ENCODE measurements at regions not wholly inside any gene's neighbourhood (a gene's known extent, or its start where the extent isn't known, plus 50 kb on each side); places are given as distances from the start of the nearest gene placed in this dataset.
"Not testable (repeated sequence)": the region's sequence is repeated elsewhere in the genome, so short reads cannot be mapped to it uniquely, and the experiment has no call there.

GRCh38 chr18:56509656-56510055 lies 128.7 kb downstream of the TXNL1 start:
- Mint-ChIP-seq H3K27me3 (no peaks in the 10 kb centered on the region), H3K9me3 (no peaks in the 10 kb centered on the region), H3K4me3 (no peak overlapping the region), H3K27ac (no peak overlapping the region), H3K36me3 (ENCODE audit: low read depth) (no peaks in the 10 kb centered on the region), H3K4me1 (no peaks in the 10 kb centered on the region)
- no peak for DNase-seq
- CTCF ChIA-PET, result interaction anchor here (1.2 kb wide), 1 partner anchor 8 kb away, joined by 3 read pairs; no protein-coding TSS in a partner anchor
- POLR2A ChIA-PET, result no interaction called here

GRCh38 chr18:56508370-56509036 lies 129.9 kb downstream of the TXNL1 start:
- ChIA-PET CTCF (interaction anchor here (1.2 kb wide), 1 partner anchor 9 kb away, joined by 3 read pairs; no protein-coding TSS in a partner anchor), POLR2A (no interaction called here)
- no peak overlapping the region for H3K4me3 Mint-ChIP-seq

GRCh38 chr18:56505971-56506370 lies 132.4 kb downstream of the TXNL1 start:
- no peaks in the 10 kb centered on the region for H3K9me3 Mint-ChIP-seq
- H3K4me3 Mint-ChIP-seq, result no peak overlapping the region
- DNase-seq, result no peak
- H3K4me1 Mint-ChIP-seq, result no peaks in the 10 kb centered on the region
- H3K36me3 Mint-ChIP-seq (ENCODE audit: low read depth), result no peaks in the 10 kb centered on the region
- POLR2A ChIA-PET, result no interaction called here
- H3K27me3 Mint-ChIP-seq, result no peaks in the 10 kb centered on the region
- H3K27ac Mint-ChIP-seq, result no peak overlapping the region
- CTCF ChIA-PET, result interaction anchor here (0.7 kb wide), 1 partner anchor 9 kb away, joined by 3 read pairs; no protein-coding TSS in a partner anchor

More at GRCh38 chr18:56508370-56509036, 129.9 kb downstream of the TXNL1 start:
- H3K4me1 Mint-ChIP-seq, result no peaks in the 10 kb centered on the region
- no peak overlapping the region for H3K27ac Mint-ChIP-seq
- DNase-seq, result no peak
- H3K36me3 Mint-ChIP-seq (ENCODE audit: low read depth), result no peaks in the 10 kb centered on the region
- H3K27me3 Mint-ChIP-seq, result no peaks in the 10 kb centered on the region
- H3K9me3 Mint-ChIP-seq, result no peaks in the 10 kb centered on the region

GRCh38 chr18:56505293-56505692 lies 133.1 kb downstream of the TXNL1 start:
- DNase-seq, result no peak
- H3K27ac Mint-ChIP-seq, result no peak overlapping the region
- no peaks in the 10 kb centered on the region for H3K27me3 Mint-ChIP-seq
- no peaks in the 10 kb centered on the region for H3K36me3 Mint-ChIP-seq (ENCODE audit: low read depth)
- ChIA-PET POLR2A (no interaction called here), CTCF (no interaction called here)
- H3K4me1 Mint-ChIP-seq, result no peaks in the 10 kb centered on the region
- no peak overlapping the region for H3K4me3 Mint-ChIP-seq
- no peaks in the 10 kb centered on the region for H3K9me3 Mint-ChIP-seq

- Mint-ChIP-seq H3K4me1 (no peaks in the 10 kb centered on the region), H3K4me3 (no peak overlapping the region), H3K27me3 (peaks cover 2% of the 10 kb centered on the region), H3K27ac (no peak overlapping the region), H3K36me3 (ENCODE audit: low read depth) (no peaks in the 10 kb centered on the region), H3K9me3 (no peaks in the 10 kb centered on the region)
- no peak for DNase-seq
- CTCF ChIA-PET, result no interaction called here
- POLR2A ChIA-PET, result no interaction called here
Measured at GRCh38 chr18:56501896-56502295, 136.5 kb downstream of the TXNL1 start.

- ChIA-PET POLR2A (no interaction called here), CTCF (no interaction called here)
- Mint-ChIP-seq H3K36me3 (ENCODE audit: low read depth) (no peaks in the 10 kb centered on the region), H3K4me1 (no peaks in the 10 kb centered on the region), H3K9me3 (no peaks in the 10 kb centered on the region), H3K4me3 (no peak overlapping the region), H3K27me3 (peaks cover 8% of the 10 kb centered on the region), H3K27ac (no peak overlapping the region)
- DNase-seq, result no peak
Measured at GRCh38 chr18:56495884-56496283, 142.5 kb downstream of the TXNL1 start.

GRCh38 chr18:56493531-56493930 lies 144.9 kb downstream of the TXNL1 start:
- Mint-ChIP-seq H3K27me3 (peaks cover 8% of the 10 kb centered on the region), H3K27ac (no peak overlapping the region), H3K4me1 (no peaks in the 10 kb centered on the region), H3K36me3 (ENCODE audit: low read depth) (no peaks in the 10 kb centered on the region), H3K9me3 (no peaks in the 10 kb centered on the region), H3K4me3 (no peak overlapping the region)
- no peak for DNase-seq
- ChIA-PET CTCF (no interaction called here), POLR2A (no interaction called here)

- DNase-seq, result no peak
- no peaks in the 10 kb centered on the region for H3K36me3 Mint-ChIP-seq (ENCODE audit: low read depth)
- no peaks in the 10 kb centered on the region for H3K9me3 Mint-ChIP-seq
- H3K4me1 Mint-ChIP-seq, result no peaks in the 10 kb centered on the region
- no peak overlapping the region for H3K4me3 Mint-ChIP-seq
- no peak overlapping the region for H3K27ac Mint-ChIP-seq
- POLR2A ChIA-PET, result no interaction called here
- peaks cover 6% of the 10 kb centered on the region for H3K27me3 Mint-ChIP-seq
- CTCF ChIA-PET, result no interaction called here
Measured at GRCh38 chr18:56492136-56492535, 146.3 kb downstream of the TXNL1 start.

GRCh38 chr18:56490942-56491341 lies 147.4 kb downstream of the TXNL1 start:
- H3K4me3 Mint-ChIP-seq, result no peak overlapping the region
- peaks cover 1% of the 10 kb centered on the region for H3K9me3 Mint-ChIP-seq
- POLR2A ChIA-PET, result no interaction called here
- H3K27ac Mint-ChIP-seq, result no peak overlapping the region
- peaks cover 3% of the 10 kb centered on the region for H3K27me3 Mint-ChIP-seq
- no peaks in the 10 kb centered on the region for H3K36me3 Mint-ChIP-seq (ENCODE audit: low read depth)
- CTCF ChIA-PET, result no interaction called here
- DNase-seq, result no peak
- no peaks in the 10 kb centered on the region for H3K4me1 Mint-ChIP-seq

GRCh38 chr18:56489893-56490292 lies 148.5 kb downstream of the TXNL1 start:
- Mint-ChIP-seq H3K27ac (no peak overlapping the region), H3K27me3 (no peaks in the 10 kb centered on the region), H3K36me3 (ENCODE audit: low read depth) (no peaks in the 10 kb centered on the region), H3K4me3 (no peak overlapping the region), H3K4me1 (no peaks in the 10 kb centered on the region), H3K9me3 (peaks cover 1% of the 10 kb centered on the region)
- ChIA-PET CTCF (no interaction called here), POLR2A (no interaction called here)
- no peak for DNase-seq

GRCh38 chr18:56488739-56489138 lies 149.7 kb downstream of the TXNL1 start:
- Mint-ChIP-seq H3K27me3 (peaks cover 2% of the 10 kb centered on the region), H3K4me1 (no peaks in the 10 kb centered on the region), H3K9me3 (peaks cover 4% of the 10 kb centered on the region), H3K4me3 (no peak overlapping the region), H3K27ac (no peak overlapping the region), H3K36me3 (ENCODE audit: low read depth) (no peaks in the 10 kb centered on the region)
- ChIA-PET POLR2A (no interaction called here), CTCF (interaction anchor here (0.6 kb wide), 1 partner anchor 893 kb away, joined by 3 read pairs; no protein-coding TSS in a partner anchor)
- no peak for DNase-seq

GRCh38 chr18:56487801-56488200 lies 150.6 kb downstream of the TXNL1 start:
- peaks cover 2% of the 10 kb centered on the region for H3K27me3 Mint-ChIP-seq
- DNase-seq, result no peak
- POLR2A ChIA-PET, result no interaction called here
- no peak overlapping the region for H3K27ac Mint-ChIP-seq
- peaks cover 4% of the 10 kb centered on the region for H3K9me3 Mint-ChIP-seq
- no peak overlapping the region for H3K4me3 Mint-ChIP-seq
- H3K36me3 Mint-ChIP-seq (ENCODE audit: low read depth), result no peaks in the 10 kb centered on the region
- CTCF ChIA-PET, result interaction anchor here (0.6 kb wide), 1 partner anchor 892 kb away, joined by 3 read pairs; no protein-coding TSS in a partner anchor
- H3K4me1 Mint-ChIP-seq, result no peaks in the 10 kb centered on the region

GRCh38 chr18:56483386-56483785 lies 155.0 kb downstream of the TXNL1 start:
- no peak for DNase-seq
- POLR2A ChIA-PET, result no interaction called here

GRCh38 chr18:56482813-56483212 lies 155.6 kb downstream of the TXNL1 start:
- CTCF ChIA-PET; H3K27ac Mint-ChIP-seq; H3K27me3 Mint-ChIP-seq; POLR2A ChIA-PET; DNase-seq; H3K9me3 Mint-ChIP-seq; H3K36me3 Mint-ChIP-seq (ENCODE audit: low read depth); H3K4me1 Mint-ChIP-seq; H3K4me3 Mint-ChIP-seq: not testable (repeated sequence)

More at GRCh38 chr18:56483386-56483785, 155.0 kb downstream of the TXNL1 start:
- Mint-ChIP-seq H3K27me3 (peaks cover 2% of the 10 kb centered on the region), H3K4me1 (no peaks in the 10 kb centered on the region), H3K36me3 (ENCODE audit: low read depth) (no peaks in the 10 kb centered on the region), H3K4me3 (no peak overlapping the region), H3K27ac (no peak overlapping the region), H3K9me3 (peaks cover 4% of the 10 kb centered on the region)
- CTCF ChIA-PET, result interaction anchor here (0.6 kb wide), 1 partner anchor 334 kb away, joined by 3 read pairs; no protein-coding TSS in a partner anchor

Data from activated CD4-positive, alpha-beta T cell treated with anti-CD3 and anti-CD28 coated beads, Interleukin-2, amount 10 ng/mL, durations not matched to agents 7 days and 5 days (primary cell).